ENCODE measurements at regions not wholly inside any gene's neighbourhood (a gene's known extent, or its start where the extent isn't known, plus 50 kb on each side); places are given as distances from the start of the nearest gene placed in this dataset.

DNA sequence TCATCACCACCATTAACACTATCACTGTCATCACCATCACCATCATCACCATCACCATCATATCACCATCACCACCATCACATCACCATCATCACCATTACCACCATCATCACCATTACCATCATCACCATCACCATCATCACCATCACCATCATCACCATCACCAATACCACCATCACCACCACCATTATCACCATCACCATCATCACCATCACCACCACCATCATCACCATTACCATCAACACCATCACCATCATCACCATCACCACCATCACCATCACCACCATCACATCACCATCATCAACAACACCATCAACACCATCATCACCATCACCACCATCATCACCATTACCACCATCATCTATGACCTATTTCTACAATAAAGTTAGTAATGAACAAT lies 86.1 kb upstream of the PDE10A start:
- TF ChIP-seq, protein P1, sequence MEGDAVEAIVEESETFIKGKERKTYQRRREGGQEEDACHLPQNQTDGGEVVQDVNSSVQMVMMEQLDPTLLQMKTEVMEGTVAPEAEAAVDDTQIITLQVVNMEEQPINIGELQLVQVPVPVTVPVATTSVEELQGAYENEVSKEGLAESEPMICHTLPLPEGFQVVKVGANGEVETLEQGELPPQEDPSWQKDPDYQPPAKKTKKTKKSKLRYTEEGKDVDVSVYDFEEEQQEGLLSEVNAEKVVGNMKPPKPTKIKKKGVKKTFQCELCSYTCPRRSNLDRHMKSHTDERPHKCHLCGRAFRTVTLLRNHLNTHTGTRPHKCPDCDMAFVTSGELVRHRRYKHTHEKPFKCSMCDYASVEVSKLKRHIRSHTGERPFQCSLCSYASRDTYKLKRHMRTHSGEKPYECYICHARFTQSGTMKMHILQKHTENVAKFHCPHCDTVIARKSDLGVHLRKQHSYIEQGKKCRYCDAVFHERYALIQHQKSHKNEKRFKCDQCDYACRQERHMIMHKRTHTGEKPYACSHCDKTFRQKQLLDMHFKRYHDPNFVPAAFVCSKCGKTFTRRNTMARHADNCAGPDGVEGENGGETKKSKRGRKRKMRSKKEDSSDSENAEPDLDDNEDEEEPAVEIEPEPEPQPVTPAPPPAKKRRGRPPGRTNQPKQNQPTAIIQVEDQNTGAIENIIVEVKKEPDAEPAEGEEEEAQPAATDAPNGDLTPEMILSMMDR (IDR thresholded peaks at IDR 0.05): no peak
- TF ChIP-seq POLR2AphosphoS5 (IDR thresholded peaks at IDR 0.05; ENCODE audit: low read depth, low read length): no peak

Data from Panc1 (cell line).